ENCODE measurements at regions not wholly inside any gene's neighbourhood (a gene's known extent, or its start where the extent isn't known, plus 50 kb on each side); places are given as distances from the start of the nearest gene placed in this dataset.

- DNase-seq (no peak), ATAC-seq (no peak)
- no peak overlapping the region for H3K27ac Mint-ChIP-seq
- no peaks in the 10 kb centered on the region for H3K36me3 Mint-ChIP-seq (ENCODE audit: low read depth)
- H3K4me3 Mint-ChIP-seq, result no peak overlapping the region
- H3K4me1 Mint-ChIP-seq, result no peaks in the 10 kb centered on the region
- no peaks in the 10 kb centered on the region for H3K27me3 Mint-ChIP-seq
- no peaks in the 10 kb centered on the region for H3K9me3 Mint-ChIP-seq
Observed at GRCh38 chr10:78912361-78913218, 156.2 kb upstream of the ZMIZ1 start.

- H3K9me3 Mint-ChIP-seq, result no peaks in the 10 kb centered on the region
- H3K4me1 Mint-ChIP-seq, result no peaks in the 10 kb centered on the region
- DNase-seq (no peak), ATAC-seq (no peak)
- H3K27ac Mint-ChIP-seq, result no peak overlapping the region
- H3K36me3 Mint-ChIP-seq (ENCODE audit: low read depth), result no peaks in the 10 kb centered on the region
- H3K27me3 Mint-ChIP-seq, result no peaks in the 10 kb centered on the region
- no peak overlapping the region for H3K4me3 Mint-ChIP-seq
Observed at GRCh38 chr10:78913219-78914059, 155.3 kb upstream of the ZMIZ1 start.

GRCh38 chr10:78914060-78914378 is 154.7 kb upstream of the ZMIZ1 start:
- no peaks in the 10 kb centered on the region for H3K27me3 Mint-ChIP-seq
- no peak for ATAC-seq
- H3K9me3 Mint-ChIP-seq, result no peaks in the 10 kb centered on the region

GRCh38 chr10:78914502-78915189 is 154.1 kb upstream of the ZMIZ1 start:
- no peaks in the 10 kb centered on the region for H3K9me3 Mint-ChIP-seq
- DNase-seq (no peak), ATAC-seq (no peak)
- no peak overlapping the region for H3K4me3 Mint-ChIP-seq
- H3K27me3 Mint-ChIP-seq, result no peaks in the 10 kb centered on the region
- no peaks in the 10 kb centered on the region for H3K36me3 Mint-ChIP-seq (ENCODE audit: low read depth)
- no peaks in the 10 kb centered on the region for H3K4me1 Mint-ChIP-seq
- no peak overlapping the region for H3K27ac Mint-ChIP-seq

More at GRCh38 chr10:78914060-78914378, 154.7 kb upstream of the ZMIZ1 start:
- no peak overlapping the region for H3K4me3 Mint-ChIP-seq
- H3K36me3 Mint-ChIP-seq (ENCODE audit: low read depth), result no peaks in the 10 kb centered on the region
- H3K27ac Mint-ChIP-seq, result no peak overlapping the region
- no peak for DNase-seq
- no peaks in the 10 kb centered on the region for H3K4me1 Mint-ChIP-seq

GRCh38 chr10:78915190-78915518 is 153.6 kb upstream of the ZMIZ1 start:
- no peak for ATAC-seq
- H3K27ac Mint-ChIP-seq, result no peak overlapping the region
- no peak overlapping the region for H3K4me3 Mint-ChIP-seq
- no peak for DNase-seq
- no peaks in the 10 kb centered on the region for H3K4me1 Mint-ChIP-seq
- no peaks in the 10 kb centered on the region for H3K9me3 Mint-ChIP-seq
- H3K27me3 Mint-ChIP-seq, result no peaks in the 10 kb centered on the region
- H3K36me3 Mint-ChIP-seq (ENCODE audit: low read depth), result no peaks in the 10 kb centered on the region

GRCh38 chr10:78916227-78916626 is 152.5 kb upstream of the ZMIZ1 start:
- Mint-ChIP-seq H3K4me3 (no peak overlapping the region), H3K27ac (no peak overlapping the region), H3K9me3 (no peaks in the 10 kb centered on the region), H3K27me3 (no peaks in the 10 kb centered on the region), H3K4me1 (no peaks in the 10 kb centered on the region), H3K36me3 (ENCODE audit: low read depth) (no peaks in the 10 kb centered on the region)
- ATAC-seq, result no peak
- no peak for DNase-seq

- Mint-ChIP-seq H3K4me3 (no peak overlapping the region), H3K27ac (no peak overlapping the region), H3K36me3 (ENCODE audit: low read depth) (no peaks in the 10 kb centered on the region), H3K4me1 (no peaks in the 10 kb centered on the region), H3K27me3 (no peaks in the 10 kb centered on the region), H3K9me3 (no peaks in the 10 kb centered on the region)
- DNase-seq, result no peak
- no peak for ATAC-seq
Observed at GRCh38 chr10:78919181-78919966, 149.4 kb upstream of the ZMIZ1 start.

- H3K27me3 Mint-ChIP-seq, result no peaks in the 10 kb centered on the region
- H3K9me3 Mint-ChIP-seq, result no peaks in the 10 kb centered on the region
- no peak overlapping the region for H3K4me3 Mint-ChIP-seq
- no peak for DNase-seq
- no peak for ATAC-seq
- H3K4me1 Mint-ChIP-seq, result no peaks in the 10 kb centered on the region
- no peaks in the 10 kb centered on the region for H3K36me3 Mint-ChIP-seq (ENCODE audit: low read depth)
- no peak overlapping the region for H3K27ac Mint-ChIP-seq
Observed at GRCh38 chr10:78920011-78920410, 148.8 kb upstream of the ZMIZ1 start.

- no peaks in the 10 kb centered on the region for H3K27me3 Mint-ChIP-seq
Observed at GRCh38 chr10:78921895-78922294, 146.9 kb upstream of the ZMIZ1 start.

GRCh38 chr10:78923647-78924318 is 145.0 kb upstream of the ZMIZ1 start:
- H3K4me3 Mint-ChIP-seq, result no peak overlapping the region
- no peak for ATAC-seq
- no peak overlapping the region for H3K27ac Mint-ChIP-seq

More at GRCh38 chr10:78921895-78922294, 146.9 kb upstream of the ZMIZ1 start:
- H3K4me3 Mint-ChIP-seq, result no peak overlapping the region
- H3K36me3 Mint-ChIP-seq (ENCODE audit: low read depth), result no peaks in the 10 kb centered on the region
- ATAC-seq (no peak), DNase-seq (no peak)
- no peaks in the 10 kb centered on the region for H3K4me1 Mint-ChIP-seq
- H3K27ac Mint-ChIP-seq, result no peak overlapping the region
- H3K9me3 Mint-ChIP-seq, result no peaks in the 10 kb centered on the region

GRCh38 chr10:78924319-78925003 is 144.3 kb upstream of the ZMIZ1 start:
- ATAC-seq (no peak), DNase-seq (no peak)
- no peaks in the 10 kb centered on the region for H3K36me3 Mint-ChIP-seq (ENCODE audit: low read depth)
- H3K9me3 Mint-ChIP-seq, result no peaks in the 10 kb centered on the region
- no peaks in the 10 kb centered on the region for H3K4me1 Mint-ChIP-seq
- H3K27ac Mint-ChIP-seq, result no peak overlapping the region
- no peaks in the 10 kb centered on the region for H3K27me3 Mint-ChIP-seq
- no peak overlapping the region for H3K4me3 Mint-ChIP-seq

More at GRCh38 chr10:78923647-78924318, 145.0 kb upstream of the ZMIZ1 start:
- no peak for DNase-seq
- Mint-ChIP-seq H3K4me1 (no peaks in the 10 kb centered on the region), H3K36me3 (ENCODE audit: low read depth) (no peaks in the 10 kb centered on the region), H3K9me3 (no peaks in the 10 kb centered on the region), H3K27me3 (no peaks in the 10 kb centered on the region)

- no peak overlapping the region for H3K27ac Mint-ChIP-seq
- DNase-seq, result no peak
- H3K4me3 Mint-ChIP-seq, result no peak overlapping the region
- H3K36me3 Mint-ChIP-seq (ENCODE audit: low read depth), result no peaks in the 10 kb centered on the region
- no peaks in the 10 kb centered on the region for H3K27me3 Mint-ChIP-seq
- ATAC-seq, result no peak
- H3K9me3 Mint-ChIP-seq, result no peaks in the 10 kb centered on the region
- no peaks in the 10 kb centered on the region for H3K4me1 Mint-ChIP-seq
Observed at GRCh38 chr10:78925275-78925674, 143.5 kb upstream of the ZMIZ1 start.

GRCh38 chr10:78925800-78926319 is 142.9 kb upstream of the ZMIZ1 start:
- Mint-ChIP-seq H3K4me1 (no peaks in the 10 kb centered on the region), H3K36me3 (ENCODE audit: low read depth) (no peaks in the 10 kb centered on the region), H3K27ac (no peak overlapping the region), H3K4me3 (no peak overlapping the region), H3K27me3 (no peaks in the 10 kb centered on the region), H3K9me3 (no peaks in the 10 kb centered on the region)
- ATAC-seq, result no peak
- DNase-seq, result no peak

All from activated naive CD8-positive, alpha-beta T cell treated with anti-CD3 and anti-CD28 coated beads, Interleukin-2, amount 50 U/mL, for 24 hours (primary cell).